ENCODE measurements at regions not wholly inside any gene's neighbourhood (a gene's known extent, or its start where the extent isn't known, plus 50 kb on each side); places are given as distances from the start of the nearest gene placed in this dataset.

GRCh38 chr2:43171789-43172188 lies 54.6 kb downstream of the ZFP36L2 start:
- no peak for DNase-seq (ENCODE audit: low read depth, low spot score)

DNA sequence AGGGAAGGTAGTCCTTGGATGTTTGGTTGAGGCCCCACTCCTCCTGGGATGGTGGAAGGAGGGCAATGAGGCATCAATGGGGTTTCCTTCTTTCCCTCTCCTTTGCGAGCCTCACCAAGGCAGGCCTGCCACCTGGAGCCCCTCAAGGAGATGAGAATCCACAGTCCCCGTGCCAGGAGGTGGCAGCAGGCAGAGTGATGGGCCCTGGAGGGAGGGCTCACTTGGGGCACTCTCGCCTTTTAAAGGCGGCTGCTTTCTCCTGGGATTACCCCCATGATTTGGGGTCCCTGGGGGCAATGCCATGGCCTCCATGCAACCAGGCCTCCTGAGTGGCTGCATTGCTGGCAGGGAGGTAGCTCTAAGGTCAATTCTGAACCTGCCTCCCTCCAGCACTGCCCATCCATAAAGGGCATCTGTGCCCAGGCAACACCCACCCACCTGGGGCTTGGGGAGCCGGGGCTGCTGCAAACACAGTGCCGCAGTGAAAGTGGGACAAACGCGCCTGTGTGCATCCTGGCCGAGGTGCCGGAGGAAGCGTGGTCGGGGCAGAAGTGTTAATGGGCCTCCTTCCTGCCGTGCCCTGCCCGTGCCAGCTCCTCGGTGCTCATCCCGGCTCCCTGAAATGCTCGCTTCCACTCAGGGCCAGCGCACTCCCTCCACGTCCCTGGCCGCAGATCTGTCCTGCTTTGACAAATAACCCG lies 55.9 kb downstream of the ZFP36L2 start:
- no peak for DNase-seq (ENCODE audit: low read depth, low spot score)

GRCh38 chr2:43169987-43170386 lies 56.4 kb downstream of the ZFP36L2 start:
- no peak for DNase-seq (ENCODE audit: low read depth, low spot score)

DNA sequence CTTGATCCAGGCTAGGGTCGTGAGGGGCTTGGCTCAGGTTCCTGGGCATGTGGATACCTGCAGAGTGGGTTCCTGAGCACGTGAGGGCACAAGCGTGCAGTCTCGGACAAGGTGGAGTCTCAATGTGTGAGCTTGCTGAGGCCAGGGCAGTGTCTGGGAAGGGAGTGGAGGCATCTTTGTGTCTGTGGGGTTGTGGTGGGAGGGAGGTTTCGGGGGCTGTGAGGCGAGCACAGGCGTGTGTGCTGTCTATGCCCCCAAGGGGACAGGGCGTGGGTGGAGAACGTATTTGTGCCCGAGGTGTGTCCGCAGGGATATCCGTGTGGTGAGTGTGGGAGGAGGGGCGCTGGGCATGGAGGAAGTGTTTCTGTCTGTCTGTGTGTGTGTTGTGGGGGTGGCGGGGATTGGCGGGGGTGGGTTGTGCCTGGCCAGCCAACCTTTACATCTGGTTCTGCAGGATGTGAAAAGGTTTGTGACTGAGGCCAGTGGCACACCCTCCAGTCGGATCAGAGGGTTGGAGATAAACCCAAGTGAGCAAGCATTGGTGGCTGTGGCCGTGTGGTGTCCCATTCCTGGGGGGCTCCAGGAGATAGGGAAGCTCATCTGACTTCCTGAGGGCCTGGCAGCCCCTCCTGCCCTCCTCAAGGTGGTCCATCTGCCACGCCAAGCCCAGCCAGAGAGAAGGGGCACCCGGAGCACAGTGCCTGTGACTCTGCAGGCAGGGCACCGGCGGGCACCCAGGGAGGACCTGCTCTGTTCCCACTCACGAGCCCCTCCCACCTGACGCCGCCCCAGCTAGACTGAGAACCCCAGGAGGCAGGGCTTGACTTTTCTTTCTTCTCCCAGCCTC lies 57.1 kb downstream of the ZFP36L2 start:
- DNase-seq (ENCODE audit: low read depth, low spot score) = no peak

GRCh38 chr2:43168016-43168369 lies 58.4 kb downstream of the ZFP36L2 start:
- DNase-seq (ENCODE audit: low read depth, low spot score) = no peak

DNA sequence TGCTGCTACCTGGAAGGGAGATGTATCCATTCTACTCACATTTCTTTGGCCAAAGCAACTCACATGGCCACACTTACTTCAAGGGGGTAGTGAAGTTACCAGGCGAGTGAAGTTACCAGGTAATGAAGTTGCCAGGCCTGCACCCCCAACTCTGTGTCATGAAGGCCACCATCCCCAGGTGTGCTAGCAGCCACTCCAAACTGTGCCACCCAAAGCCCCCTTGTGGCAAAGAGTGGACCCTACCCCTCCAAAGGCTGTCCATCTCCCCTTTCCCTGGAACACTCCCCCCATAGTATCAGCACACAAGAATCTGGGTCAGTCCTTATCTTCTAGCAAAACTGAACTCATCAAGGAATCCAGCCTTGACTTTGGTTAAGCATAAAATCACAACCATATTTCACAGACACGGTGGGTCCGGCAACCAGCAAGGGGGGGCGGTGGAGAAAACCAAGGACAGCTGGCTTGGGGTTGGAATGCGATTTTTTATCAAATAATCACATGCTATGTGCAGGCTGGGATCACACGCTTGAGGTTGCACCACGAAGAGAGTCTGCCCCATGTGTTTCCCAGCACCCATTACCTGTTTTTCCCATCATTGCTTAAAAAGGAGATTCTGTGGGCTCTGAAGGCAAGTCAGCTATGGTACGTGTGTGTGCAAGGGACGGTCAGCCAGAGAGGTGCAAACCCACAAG lies 60.9 kb downstream of the ZFP36L2 start:
- no peak for DNase-seq (ENCODE audit: low read depth, low spot score)

- no peak for DNase-seq (ENCODE audit: low read depth, low spot score)
Observed at GRCh38 chr2:43164686-43165085, 61.7 kb downstream of the ZFP36L2 start.

DNA sequence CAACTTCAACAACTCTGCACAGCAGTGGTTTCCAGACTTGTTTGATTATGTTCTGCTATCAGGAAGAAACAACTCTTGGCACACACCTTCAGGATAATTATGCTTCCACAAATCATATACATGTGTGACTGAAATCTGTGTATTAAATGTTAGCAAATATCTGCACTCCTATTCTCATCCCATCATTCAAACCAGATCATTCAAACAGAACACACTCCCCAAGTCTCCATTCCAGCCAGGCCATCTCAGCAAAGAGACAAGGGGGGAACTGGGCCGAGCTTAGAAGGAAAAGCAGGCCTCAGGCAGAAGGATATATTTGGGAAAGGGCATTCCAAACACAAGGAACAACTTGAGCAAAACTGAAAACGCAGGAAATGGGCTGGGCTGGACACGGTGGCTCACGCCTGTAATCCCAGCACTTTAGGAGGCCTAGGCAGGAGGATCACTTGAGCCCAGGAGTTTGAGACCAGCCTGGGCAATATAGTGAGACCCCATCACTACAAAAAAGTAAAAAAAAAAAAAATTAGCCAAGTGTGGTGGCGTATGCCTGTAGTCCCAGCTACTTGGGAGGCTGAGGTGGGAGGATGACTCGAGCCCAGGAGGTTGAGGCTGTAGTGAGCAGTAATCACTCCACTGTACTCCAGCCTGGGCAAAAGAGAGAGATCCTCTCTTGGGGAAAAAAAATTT lies 62.7 kb downstream of the ZFP36L2 start:
- DNase-seq (ENCODE audit: low read depth, low spot score) = no peak

DNA sequence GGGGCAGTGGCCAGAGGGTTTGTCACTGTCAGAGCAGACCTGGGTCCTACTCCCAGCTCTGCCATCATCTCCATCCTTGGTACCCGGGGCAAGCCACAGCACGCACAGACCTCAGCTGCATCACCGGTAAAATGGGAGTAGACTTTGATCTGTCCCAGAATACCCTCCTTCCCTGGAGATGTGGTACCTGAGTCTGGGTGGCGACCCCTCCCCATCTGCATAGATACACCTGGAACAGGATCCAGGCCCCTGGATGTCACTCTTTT lies 64.0 kb downstream of the ZFP36L2 start:
- DNase-seq (ENCODE audit: low read depth, low spot score) = no peak

DNA sequence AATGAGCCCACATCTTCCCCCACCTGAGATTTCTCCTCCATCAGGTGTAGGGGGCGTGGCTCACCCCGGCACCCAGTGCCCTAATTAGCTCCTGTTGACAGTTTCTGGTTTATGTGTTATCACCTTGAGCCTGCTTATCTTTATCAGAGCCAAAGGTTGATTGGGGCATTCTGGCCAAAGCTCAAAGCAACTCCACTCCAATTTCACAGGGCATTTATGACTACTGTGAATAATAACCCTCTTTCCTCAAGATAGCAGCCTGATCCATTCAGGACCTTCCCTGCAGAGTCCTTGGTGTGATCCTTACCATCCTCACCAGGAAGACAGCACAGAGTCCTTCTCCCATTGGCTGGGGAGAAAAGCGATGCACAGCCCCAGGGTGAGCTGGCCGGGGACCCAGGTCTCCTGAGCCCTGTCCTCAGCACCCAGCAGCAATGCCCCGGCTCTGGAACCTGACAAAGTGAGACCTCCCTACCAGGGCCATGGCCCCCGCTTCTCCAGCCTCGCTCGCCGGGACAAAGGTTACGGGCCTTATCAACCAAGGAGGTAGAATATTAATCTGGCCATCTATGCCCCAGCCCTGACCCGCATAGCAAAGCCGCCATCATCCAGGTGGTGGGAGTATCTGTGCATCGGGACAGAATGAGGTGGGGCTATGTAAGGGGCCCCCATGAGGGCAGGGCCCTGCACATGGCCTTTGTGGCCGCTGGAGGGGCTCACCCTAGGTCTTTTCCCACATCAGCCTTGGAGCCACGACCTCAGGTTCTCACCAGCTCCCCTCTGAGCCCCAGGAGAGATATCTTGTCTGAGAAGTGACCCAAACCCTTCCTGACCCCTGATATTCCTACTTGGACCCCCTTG lies 64.5 kb downstream of the ZFP36L2 start:
- DNase-seq (ENCODE audit: low read depth, low spot score) = no peak

- no peak for DNase-seq (ENCODE audit: low read depth, low spot score)
Observed at GRCh38 chr2:43160778-43161177, 65.6 kb downstream of the ZFP36L2 start.

GRCh38 chr2:43159797-43160196 lies 66.6 kb downstream of the ZFP36L2 start:
- DNase-seq (ENCODE audit: low read depth, low spot score) = no peak

DNA sequence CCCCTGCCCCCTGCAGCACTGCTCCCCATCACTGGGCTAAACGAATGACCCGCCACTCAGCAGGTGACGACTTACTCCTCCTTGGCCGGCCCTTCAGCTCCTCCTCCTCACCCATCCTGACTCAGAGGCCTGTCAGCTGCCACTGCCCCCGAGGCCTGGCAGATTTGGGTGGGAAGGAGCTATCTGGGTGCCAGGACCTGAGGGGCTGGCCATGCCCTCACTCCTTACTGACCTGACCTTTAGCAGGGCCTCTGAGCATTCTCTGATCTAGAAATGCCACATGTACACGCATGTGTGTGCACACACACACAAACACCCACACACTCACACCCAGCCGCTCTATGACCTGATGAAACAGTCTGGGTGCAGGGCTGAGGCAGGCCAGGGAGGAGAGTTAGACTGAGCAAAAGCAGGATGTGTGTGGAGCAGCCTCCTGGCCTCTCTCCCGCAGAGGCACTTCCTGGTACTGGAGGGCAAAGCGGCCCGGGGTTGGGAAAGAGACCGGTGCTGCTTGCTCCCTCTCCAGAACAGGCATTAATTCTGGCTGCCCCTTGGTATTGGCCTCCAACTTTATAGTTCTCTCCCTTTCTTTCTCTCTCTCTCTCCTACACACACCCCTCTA lies 68.0 kb downstream of the ZFP36L2 start:
- DNase-seq (ENCODE audit: low read depth, low spot score) = no peak

- no peak for DNase-seq (ENCODE audit: low read depth, low spot score)
Observed at GRCh38 chr2:43157506-43158246, 68.7 kb downstream of the ZFP36L2 start.

GRCh38 chr2:43155851-43156411 lies 70.5 kb downstream of the ZFP36L2 start:
- DNase-seq (ENCODE audit: low read depth, low spot score) = no peak

- no peak for DNase-seq (ENCODE audit: low read depth, low spot score)
Observed at GRCh38 chr2:43154685-43155084, 71.7 kb downstream of the ZFP36L2 start.

- DNase-seq (ENCODE audit: low read depth, low spot score) = no peak
Observed at GRCh38 chr2:43152741-43153647, 73.4 kb downstream of the ZFP36L2 start.

DNA sequence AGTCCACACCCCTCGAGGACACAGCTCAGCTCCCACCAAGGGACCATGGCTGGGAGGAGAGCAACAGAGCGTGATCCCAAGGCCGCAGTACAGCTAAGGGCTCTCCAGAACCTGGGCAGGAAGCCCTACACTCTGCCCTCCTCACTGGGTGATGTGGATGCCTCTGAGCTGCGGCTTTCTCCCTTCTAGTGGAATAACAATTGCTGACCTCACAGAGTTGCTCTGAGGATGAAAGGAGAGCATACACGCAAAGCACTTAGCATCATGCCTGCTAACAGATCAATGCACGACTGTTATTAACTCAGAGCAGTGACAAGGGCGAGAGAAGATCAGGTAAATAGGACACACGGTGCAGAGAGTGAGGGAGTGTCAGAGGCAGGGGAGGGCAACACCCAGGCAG lies 74.2 kb downstream of the ZFP36L2 start:
- DNase-seq (ENCODE audit: low read depth, low spot score) = no peak
